VCaP (cell line): ENCODE measurements at regions not wholly inside any gene's neighbourhood (a gene's known extent, or its start where the extent isn't known, plus 50 kb on each side); places are given as distances from the start of the nearest gene placed in this dataset.

ENCODE experiments used
- H3K27ac ChIP-seq: fragments of 450-650 bp; 2 replicates; pipeline ENCODE4 v1.5.1; 2017
- TF ChIP-seq, protein P1 (sequence below): fragments of 450-650 bp; conservative IDR thresholded peaks from 2 replicates; pipeline ENCODE4 v1.5.1; 2017; ENCODE audit warnings: mild to moderate bottlenecking, moderate library complexity

DNA sequence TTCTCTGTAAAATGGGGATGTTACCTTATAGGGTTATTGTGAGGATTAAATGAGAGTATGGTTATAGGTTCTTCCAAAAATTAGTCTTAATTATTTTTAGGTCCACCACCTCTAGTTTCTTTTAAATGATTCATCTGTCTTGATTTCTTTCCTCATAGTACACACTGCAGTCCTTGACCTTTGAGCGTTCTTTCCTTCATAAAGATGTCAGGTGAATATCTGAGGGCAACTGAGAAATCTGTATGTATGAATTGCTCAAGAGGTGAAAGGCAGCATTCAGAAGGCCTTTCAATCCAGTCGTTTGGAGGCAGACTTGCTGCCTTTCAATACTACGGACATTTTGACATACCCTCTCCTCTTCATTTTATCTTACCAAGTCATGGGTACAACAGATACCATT lies 380.7 kb downstream of the INSC start:
- TF ChIP-seq, protein P1, sequence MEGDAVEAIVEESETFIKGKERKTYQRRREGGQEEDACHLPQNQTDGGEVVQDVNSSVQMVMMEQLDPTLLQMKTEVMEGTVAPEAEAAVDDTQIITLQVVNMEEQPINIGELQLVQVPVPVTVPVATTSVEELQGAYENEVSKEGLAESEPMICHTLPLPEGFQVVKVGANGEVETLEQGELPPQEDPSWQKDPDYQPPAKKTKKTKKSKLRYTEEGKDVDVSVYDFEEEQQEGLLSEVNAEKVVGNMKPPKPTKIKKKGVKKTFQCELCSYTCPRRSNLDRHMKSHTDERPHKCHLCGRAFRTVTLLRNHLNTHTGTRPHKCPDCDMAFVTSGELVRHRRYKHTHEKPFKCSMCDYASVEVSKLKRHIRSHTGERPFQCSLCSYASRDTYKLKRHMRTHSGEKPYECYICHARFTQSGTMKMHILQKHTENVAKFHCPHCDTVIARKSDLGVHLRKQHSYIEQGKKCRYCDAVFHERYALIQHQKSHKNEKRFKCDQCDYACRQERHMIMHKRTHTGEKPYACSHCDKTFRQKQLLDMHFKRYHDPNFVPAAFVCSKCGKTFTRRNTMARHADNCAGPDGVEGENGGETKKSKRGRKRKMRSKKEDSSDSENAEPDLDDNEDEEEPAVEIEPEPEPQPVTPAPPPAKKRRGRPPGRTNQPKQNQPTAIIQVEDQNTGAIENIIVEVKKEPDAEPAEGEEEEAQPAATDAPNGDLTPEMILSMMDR, result no peak

DNA sequence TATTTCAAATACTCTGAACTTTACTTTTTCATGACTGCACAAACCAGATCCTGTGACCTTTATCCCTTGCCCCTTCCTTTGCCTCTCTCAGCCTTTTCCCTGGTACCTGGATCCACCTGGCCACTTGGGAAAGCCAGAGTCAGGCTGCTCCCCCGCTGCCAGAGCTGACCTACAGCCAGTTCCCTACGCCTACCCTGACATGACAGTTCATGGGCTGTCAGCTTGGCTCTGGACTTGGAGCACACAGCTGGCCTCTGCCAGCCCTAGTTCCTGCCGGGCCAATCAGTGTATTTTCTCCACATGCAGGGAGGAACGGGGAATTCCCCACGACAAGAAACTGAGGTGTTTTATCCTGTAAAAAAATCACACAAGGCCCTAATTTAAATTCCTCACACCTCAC lies 382.6 kb downstream of the INSC start:
- peak overlapping the region; percentile 24; the same call in 1 of the 2 replicates for H3K27ac ChIP-seq
- TF ChIP-seq, protein P1, result no peak

More for the DNA sequence above, 380.7 kb downstream of the INSC start:
- H3K27ac ChIP-seq, result peak overlapping the region; percentile 84

DNA sequence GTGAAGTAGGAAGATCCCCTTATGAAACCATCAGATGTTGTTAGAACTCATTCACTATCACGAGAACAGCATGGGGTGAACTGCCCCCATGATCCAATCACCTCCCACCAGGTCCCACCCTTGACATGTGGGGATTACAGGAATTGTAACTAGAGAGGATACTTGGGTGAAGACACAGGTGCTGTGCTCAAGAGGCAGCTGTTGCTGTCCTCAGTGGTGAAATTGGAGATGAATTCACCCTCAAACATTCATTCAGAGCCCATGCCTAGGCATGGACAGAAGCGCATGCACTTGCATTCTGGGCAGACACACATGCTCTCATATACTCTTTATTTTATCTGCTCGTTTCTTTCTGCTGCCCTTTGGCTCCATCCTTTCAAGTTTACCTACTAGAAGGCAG lies 385.0 kb downstream of the INSC start:
- H3K27ac ChIP-seq, result no peak overlapping the region
- TF ChIP-seq, protein P1, result no peak

DNA sequence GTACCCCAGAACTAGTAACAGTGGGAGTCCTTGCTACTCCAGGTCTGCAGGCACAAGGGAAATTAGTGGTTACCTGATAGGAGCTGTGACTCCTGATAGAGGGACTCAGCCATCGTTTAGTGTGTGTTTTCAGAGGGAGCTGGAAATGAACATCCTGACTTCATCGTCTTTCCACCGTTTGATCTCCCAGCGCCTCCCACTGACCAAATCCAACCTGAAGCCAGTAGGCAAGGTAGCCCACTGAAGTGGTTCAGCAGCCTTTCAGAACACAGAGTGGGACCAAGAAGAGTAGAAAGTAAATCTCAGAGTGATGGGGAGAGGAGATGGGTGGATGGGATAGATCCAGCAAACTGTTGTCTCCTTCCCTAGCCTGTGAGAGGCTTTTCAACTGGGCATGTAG lies 385.9 kb downstream of the INSC start:
- TF ChIP-seq, protein P1, result no peak
- H3K27ac ChIP-seq, result no peak overlapping the region

DNA sequence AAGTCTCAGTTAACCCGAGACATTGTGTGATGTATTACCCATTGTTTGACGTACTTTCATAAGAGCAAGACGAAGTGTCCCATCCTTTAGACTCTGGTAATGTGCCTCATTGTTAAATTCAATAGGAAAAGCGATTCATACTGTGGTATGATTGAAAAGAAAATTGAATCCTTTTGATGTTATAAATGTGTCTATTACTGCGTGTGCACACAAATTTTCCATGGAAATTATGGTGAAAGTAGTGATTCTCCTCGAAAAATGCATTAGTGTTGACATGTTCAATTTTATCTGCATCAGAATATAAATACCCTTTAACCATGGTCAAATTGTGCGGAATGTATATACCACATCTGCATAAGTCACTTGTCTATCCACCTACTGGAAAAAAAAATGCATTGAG lies 386.8 kb downstream of the INSC start:
- TF ChIP-seq, protein P1, result no peak
- peak overlapping the region; percentile 76; the same call in 1 of the 2 replicates for H3K27ac ChIP-seq

DNA sequence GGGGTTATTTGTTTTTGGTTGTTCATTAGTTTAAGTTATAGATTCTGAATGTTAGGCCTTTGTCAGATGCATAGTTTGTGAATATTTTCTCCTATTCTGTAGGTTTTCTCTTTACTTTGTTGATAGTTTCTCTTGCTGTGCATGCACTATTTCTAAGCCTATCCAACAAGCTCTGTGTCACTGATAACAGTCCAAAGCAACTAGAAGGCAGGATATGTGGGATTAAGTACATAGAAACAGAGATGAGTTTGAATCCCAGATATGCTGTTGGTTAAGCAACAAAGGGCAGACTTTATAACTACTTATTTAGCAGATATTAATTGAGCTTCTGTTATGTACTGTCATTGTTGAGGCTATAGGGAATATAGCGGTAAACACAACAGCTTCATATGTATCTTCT lies 390.4 kb downstream of the INSC start:
- TF ChIP-seq, protein P1, result no peak
- no peak overlapping the region for H3K27ac ChIP-seq

DNA sequence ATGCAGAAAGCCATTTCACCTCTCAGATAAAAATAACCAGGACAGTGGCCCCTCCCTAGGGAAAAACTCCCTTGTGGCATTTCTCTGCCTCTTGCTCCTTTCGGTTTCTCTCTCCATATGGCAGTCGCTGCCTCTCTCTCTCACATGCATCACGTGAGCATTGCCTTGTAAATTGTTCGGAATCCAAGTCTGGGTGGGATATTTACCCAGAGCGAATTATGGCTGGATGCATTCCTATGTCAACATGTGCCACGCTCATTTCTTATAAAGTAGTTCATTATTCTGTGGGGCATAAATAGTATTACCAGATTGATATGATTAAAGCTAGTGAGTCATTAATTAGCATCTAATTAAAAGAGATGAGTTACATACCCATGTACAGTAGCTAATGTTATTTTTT lies 392.9 kb downstream of the INSC start:
- peak overlapping the region; percentile 69 for H3K27ac ChIP-seq
- TF ChIP-seq, protein P1, result no peak
